Heart left ventricle (tissue), 13 donors: ENCODE measurements at regions not wholly inside any gene's neighbourhood (a gene's known extent, or its start where the extent isn't known, plus 50 kb on each side); places are given as distances from the start of the nearest gene placed in this dataset.

Source experiments
- POLR2A ChIP-seq, 2 donors: fragments of 450-650 bp; IDR thresholded peaks; one replicate each; pipeline ENCODE4 v1.6.1; 2017; ENCODE audit warnings: antibody characterized with exemption in 2 of 2, mild to moderate bottlenecking in 2 of 2, moderate library complexity in 2 of 2
- TF ChIP-seq, protein P1 (sequence below), 12 donors: fragments of 200-600 bp; sonication (generic) in 4 of 12; IDR thresholded peaks; one replicate each; pipeline versions ENCODE4 v1.5.0 to v1.8.0; 2018 to 2022; ENCODE audit warnings: antibody characterized with exemption in 12 of 12, mild to moderate bottlenecking in 5 of 12
- donor health status: ischemic (EF 13 %, LVEDD 7.1; RV severe dilation, severe dysfunction).
- donor health status: DM: no; HTN: yes; CAD: no.
- donor health status: DM: no; HTN: no; CAD: no.
- donor health status: ischemic (EF 25% LVEDD 6.9; RV normal size, moderate dysfunction).
- donor health status: ischemic (EF 25% LVEDD 5.7; RV mildly dilated, moderate dysfunction).
- donor health status: ischemic (EF 35%, LVEDD 5.7; RV mildly dilated, moderate dysfunction).
- donor health status: nonischemic (EF 11% LVEDD 7.7; RV severe dilation, severe dysfunction).
- donor health status: DM: yes; HTN: yes; CAD: no.
- donor health status: PGD.
- donor health status: ischemic (EF 29% LVEDD 5.4; RV normal size, mild dysfunction).
- donor health status: nonischemic (EF 23%, LVEDD 6.1; RV moderate dilation, normal function).

DNA sequence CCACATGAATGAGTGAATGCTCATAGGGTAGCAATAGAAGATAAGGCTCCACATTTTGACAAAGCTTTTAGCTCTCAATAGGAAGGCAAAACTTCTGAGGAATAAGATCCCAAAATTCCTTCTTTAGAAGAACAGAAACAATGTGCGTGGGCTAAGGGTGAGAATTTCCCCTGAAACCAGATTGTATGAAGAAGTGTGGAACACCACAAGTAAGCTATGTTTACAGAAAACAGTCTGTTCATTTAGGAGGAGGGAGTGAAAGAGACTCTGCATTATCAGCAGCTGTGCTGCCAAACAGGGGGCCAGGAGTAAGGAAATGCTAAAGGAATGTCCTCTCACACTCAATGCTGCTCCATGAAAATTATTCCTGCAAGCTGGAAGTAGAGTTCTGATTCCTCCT, 851.6 kb downstream of the CENPC start:
- TF ChIP-seq, protein P1, sequence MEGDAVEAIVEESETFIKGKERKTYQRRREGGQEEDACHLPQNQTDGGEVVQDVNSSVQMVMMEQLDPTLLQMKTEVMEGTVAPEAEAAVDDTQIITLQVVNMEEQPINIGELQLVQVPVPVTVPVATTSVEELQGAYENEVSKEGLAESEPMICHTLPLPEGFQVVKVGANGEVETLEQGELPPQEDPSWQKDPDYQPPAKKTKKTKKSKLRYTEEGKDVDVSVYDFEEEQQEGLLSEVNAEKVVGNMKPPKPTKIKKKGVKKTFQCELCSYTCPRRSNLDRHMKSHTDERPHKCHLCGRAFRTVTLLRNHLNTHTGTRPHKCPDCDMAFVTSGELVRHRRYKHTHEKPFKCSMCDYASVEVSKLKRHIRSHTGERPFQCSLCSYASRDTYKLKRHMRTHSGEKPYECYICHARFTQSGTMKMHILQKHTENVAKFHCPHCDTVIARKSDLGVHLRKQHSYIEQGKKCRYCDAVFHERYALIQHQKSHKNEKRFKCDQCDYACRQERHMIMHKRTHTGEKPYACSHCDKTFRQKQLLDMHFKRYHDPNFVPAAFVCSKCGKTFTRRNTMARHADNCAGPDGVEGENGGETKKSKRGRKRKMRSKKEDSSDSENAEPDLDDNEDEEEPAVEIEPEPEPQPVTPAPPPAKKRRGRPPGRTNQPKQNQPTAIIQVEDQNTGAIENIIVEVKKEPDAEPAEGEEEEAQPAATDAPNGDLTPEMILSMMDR (IDR thresholded peaks at IDR 0.05) = no peak
- TF ChIP-seq POLR2A (IDR thresholded peaks at IDR 0.05) = no peak
